Mammary epithelial cell (primary cell): ENCODE measurements at regions not wholly inside any gene's neighbourhood (a gene's known extent, or its start where the extent isn't known, plus 50 kb on each side); places are given as distances from the start of the nearest gene placed in this dataset.
"Not testable (repeated sequence)": the region's sequence is repeated elsewhere in the genome, so short reads cannot be mapped to it uniquely, and the experiment has no call there.

Experiments used
- EZH2 ChIP-seq: IDR thresholded peaks from 2 replicates; pipeline ENCODE4 v1.6.1; 2012; ENCODE audit warnings: low read length, inconsistent platforms, borderline replicate concordance
- TF ChIP-seq, protein P1 (sequence below), 2 donors: IDR thresholded peaks in 1 of 2; conservative IDR thresholded peaks in 1 of 2; 2 replicates each; pipeline ENCODE4 v1.5.1; 2011 to 2012; ENCODE audit warnings: inconsistent platforms in 2 of 2, low read length in 2 of 2, mild to moderate bottlenecking in 2 of 2, control low read depth in 1 of 2, low read depth in 1 of 2; ENCODE audit not compliant: insufficient read depth in 1 of 2; ENCODE audit errors: extremely low read depth in 1 of 2

DNA sequence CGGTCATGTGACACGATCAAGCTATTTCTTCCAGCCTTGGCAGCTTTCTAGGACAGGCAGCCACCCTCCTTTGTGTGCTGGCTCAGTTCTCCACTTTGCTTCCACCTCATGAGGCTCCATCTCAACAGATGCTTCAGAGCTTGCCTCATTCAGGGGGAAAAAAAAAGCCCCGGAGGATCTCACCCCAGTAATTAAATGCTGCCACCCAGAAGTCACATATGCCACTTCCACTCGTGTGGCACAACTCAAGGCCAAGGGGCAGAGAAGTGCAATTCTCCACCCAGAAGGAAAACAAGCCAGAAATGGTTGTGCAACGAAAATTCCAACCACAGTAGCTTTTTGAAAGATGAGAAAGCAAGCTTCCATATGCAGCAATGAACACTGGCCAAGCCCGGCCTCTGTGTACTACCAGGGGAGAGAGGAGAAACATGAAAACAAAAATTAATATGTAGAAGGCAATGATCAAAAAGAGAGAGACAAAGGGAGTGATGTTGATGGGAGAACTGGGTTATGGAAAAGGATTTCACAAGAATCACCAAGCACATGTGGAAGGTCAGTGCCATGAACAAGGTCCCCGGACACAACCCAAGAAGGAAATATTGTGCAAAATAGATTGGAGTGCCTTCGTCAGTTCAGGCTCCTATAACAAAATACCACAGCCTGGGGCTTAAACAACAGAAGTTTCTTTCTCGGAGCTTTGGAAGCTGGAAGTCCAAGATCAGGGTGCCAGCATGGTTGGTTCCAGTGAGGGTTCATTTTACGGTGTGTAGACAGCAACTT, 113.3 kb upstream of the RRN3 start:
- TF ChIP-seq, protein P1, sequence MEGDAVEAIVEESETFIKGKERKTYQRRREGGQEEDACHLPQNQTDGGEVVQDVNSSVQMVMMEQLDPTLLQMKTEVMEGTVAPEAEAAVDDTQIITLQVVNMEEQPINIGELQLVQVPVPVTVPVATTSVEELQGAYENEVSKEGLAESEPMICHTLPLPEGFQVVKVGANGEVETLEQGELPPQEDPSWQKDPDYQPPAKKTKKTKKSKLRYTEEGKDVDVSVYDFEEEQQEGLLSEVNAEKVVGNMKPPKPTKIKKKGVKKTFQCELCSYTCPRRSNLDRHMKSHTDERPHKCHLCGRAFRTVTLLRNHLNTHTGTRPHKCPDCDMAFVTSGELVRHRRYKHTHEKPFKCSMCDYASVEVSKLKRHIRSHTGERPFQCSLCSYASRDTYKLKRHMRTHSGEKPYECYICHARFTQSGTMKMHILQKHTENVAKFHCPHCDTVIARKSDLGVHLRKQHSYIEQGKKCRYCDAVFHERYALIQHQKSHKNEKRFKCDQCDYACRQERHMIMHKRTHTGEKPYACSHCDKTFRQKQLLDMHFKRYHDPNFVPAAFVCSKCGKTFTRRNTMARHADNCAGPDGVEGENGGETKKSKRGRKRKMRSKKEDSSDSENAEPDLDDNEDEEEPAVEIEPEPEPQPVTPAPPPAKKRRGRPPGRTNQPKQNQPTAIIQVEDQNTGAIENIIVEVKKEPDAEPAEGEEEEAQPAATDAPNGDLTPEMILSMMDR (conservative IDR thresholded peaks at IDR 0.05 in 1 of 2, IDR thresholded peaks at IDR 0.05 in 1 of 2; ENCODE audit: extremely low read depth in 1 of 2, insufficient read depth in 1 of 2, low read depth in 1 of 2, low read length in 2 of 2) = not testable (repeated sequence)
- not testable (repeated sequence) for TF ChIP-seq EZH2
